Urinary bladder (tissue), 3 donors: ENCODE measurements at regions not wholly inside any gene's neighbourhood (a gene's known extent, or its start where the extent isn't known, plus 50 kb on each side); places are given as distances from the start of the nearest gene placed in this dataset.
"Not testable (repeated sequence)": the region's sequence is repeated elsewhere in the genome, so short reads cannot be mapped to it uniquely, and the experiment has no call there.

Experiments
- DNase-seq: peaks from one replicate; pipeline ENCODE4 v3.0.0-alpha.2; 2015; ENCODE audit errors: extremely low spot score
- H3K27ac ChIP-seq: one replicate; pipeline ENCODE4 v1.5.1; 2013; ENCODE audit warnings: low read depth, mild to moderate bottlenecking, moderate library complexity
- H3K36me3 ChIP-seq: one replicate; pipeline ENCODE4 v1.6.1; 2013; ENCODE audit warnings: mild to moderate bottlenecking, moderate library complexity; ENCODE audit not compliant: insufficient read depth
- H3K4me1 ChIP-seq: one replicate; pipeline ENCODE4 v1.6.1; 2013; ENCODE audit warnings: mild to moderate bottlenecking, moderate library complexity; ENCODE audit not compliant: insufficient read depth
- H3K4me3 ChIP-seq: one replicate; pipeline ENCODE4 v1.5.1; 2013; ENCODE audit warnings: low read depth, low read length
- WGBS: extraction: QIAGEN DNeasy Blood & Tissue Kit; methylation state at CpG from one replicate; pipeline ENCODE4 v1.1.7; 2013; 5-methylcytosine and 5-hydroxymethylcytosine counted together
- donor health status: healthy with polysubstance abuse.
- donor health status: healthy.

GRCh38 chrX:23505531-23506303 is 161.6 kb upstream of the PRDX4 start:
- no peaks in the 10 kb centered on the region for H3K36me3 ChIP-seq
- H3K27ac ChIP-seq: no peak overlapping the region
- H3K4me1 ChIP-seq: peaks cover 1% of the 10 kb centered on the region
- H3K4me3 ChIP-seq: no peak overlapping the region
- DNase-seq: no peak
- 78% methylated on average over 6 of the region's 6 CpGs for WGBS

DNA sequence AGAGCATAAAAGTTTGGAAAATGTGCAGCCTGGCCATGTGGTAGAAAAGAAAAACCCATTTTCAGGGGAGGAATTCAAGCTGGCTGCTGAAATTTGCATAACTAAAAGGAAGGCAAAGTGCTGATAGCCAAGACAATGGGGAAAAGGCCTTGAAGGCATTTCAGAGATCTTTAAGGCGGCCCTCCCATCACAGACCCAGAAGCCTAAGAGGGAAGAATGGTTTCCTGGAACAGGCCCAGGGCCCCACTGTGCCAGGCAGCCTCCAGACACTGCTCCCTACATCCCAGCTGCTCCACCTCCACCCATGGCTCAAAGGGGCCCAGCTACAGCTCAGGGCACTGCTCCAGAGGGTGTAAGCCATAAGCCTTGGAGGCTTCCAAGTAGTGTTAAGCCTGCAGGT is 158.0 kb upstream of the PRDX4 start:
- 95% methylated on average over 1 of the region's 1 CpG for WGBS
- Histone ChIP-seq H3K27ac (no peak overlapping the region), H3K36me3 (no peaks in the 10 kb centered on the region), H3K4me1 (peaks cover 1% of the 10 kb centered on the region), H3K4me3 (no peak overlapping the region)
- DNase-seq: no peak

GRCh38 chrX:23511793-23512192 is 155.5 kb upstream of the PRDX4 start:
- WGBS: 44% methylated on average over 2 of the region's 2 CpGs
- Histone ChIP-seq H3K4me1 (no peaks in the 10 kb centered on the region), H3K4me3 (no peak overlapping the region), H3K27ac (no peak overlapping the region), H3K36me3 (no peaks in the 10 kb centered on the region)
- no peak for DNase-seq

GRCh38 chrX:23513121-23513520 is 154.2 kb upstream of the PRDX4 start:
- no peak overlapping the region for H3K27ac ChIP-seq
- H3K4me3 ChIP-seq: no peak overlapping the region
- no peaks in the 10 kb centered on the region for H3K36me3 ChIP-seq
- 39% methylated on average over 2 of the region's 2 CpGs for WGBS
- no peaks in the 10 kb centered on the region for H3K4me1 ChIP-seq
- no peak for DNase-seq

DNA sequence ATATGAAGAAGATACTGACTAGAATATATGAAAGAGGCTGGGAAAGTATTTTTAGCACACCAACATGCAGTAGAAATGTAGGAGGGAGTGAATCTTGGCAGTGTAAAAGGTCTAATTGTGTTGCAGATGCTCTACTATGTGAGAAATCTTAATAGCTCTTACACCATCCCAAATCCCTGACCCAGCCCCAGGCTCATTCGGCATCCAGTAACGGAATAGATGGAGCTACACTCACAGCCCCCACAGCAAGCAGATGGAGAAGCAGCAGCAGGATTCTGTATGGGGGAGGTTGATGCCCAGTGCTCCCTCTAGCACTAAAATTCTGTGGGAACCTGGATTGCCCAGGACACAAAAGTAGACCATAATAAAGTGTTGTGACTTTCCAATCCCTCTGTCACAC is 153.2 kb upstream of the PRDX4 start:
- no peak overlapping the region for H3K4me3 ChIP-seq
- WGBS: 89% methylated on average over 2 of the region's 2 CpGs
- no peaks in the 10 kb centered on the region for H3K4me1 ChIP-seq
- no peak overlapping the region for H3K27ac ChIP-seq
- no peak for DNase-seq
- no peaks in the 10 kb centered on the region for H3K36me3 ChIP-seq

GRCh38 chrX:23515028-23515427 is 152.3 kb upstream of the PRDX4 start:
- H3K36me3 ChIP-seq: no peaks in the 10 kb centered on the region
- H3K4me3 ChIP-seq: no peak overlapping the region
- DNase-seq: no peak
- H3K4me1 ChIP-seq: no peaks in the 10 kb centered on the region
- 71% methylated on average over 2 of the region's 2 CpGs for WGBS
- no peak overlapping the region for H3K27ac ChIP-seq

GRCh38 chrX:23523026-23523657 is 144.2 kb upstream of the PRDX4 start:
- H3K4me3 ChIP-seq, H3K27ac ChIP-seq, DNase-seq, H3K4me1 ChIP-seq, H3K36me3 ChIP-seq: not testable (repeated sequence)
- 94% methylated on average over 37 of the region's 37 CpGs for WGBS

- WGBS: 75% methylated on average over 5 of the region's 5 CpGs
- Histone ChIP-seq H3K27ac (no peak overlapping the region), H3K36me3 (no peaks in the 10 kb centered on the region), H3K4me3 (no peak overlapping the region), H3K4me1 (no peaks in the 10 kb centered on the region)
- no peak for DNase-seq
Measured at GRCh38 chrX:23524467-23524866, 142.8 kb upstream of the PRDX4 start.

DNA sequence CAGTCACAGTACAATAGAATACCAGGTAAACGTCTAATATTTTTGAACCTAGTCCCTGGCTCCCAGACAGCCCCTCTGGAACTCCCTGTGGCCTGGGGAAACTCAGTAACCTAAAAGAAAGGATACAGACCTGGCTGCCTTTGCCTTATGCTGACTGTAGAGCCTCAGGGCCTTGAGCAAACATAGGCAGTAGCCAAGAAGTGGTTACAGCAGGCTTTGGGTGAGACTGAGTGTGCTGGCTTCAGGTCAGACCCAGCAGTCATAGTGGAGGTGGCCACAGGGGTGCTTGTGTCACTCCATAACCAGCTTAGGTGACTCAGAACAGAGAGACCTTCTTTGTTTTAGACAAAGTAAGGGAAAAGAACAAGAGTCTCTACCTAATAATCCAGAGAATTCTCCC is 141.8 kb upstream of the PRDX4 start:
- no peak for DNase-seq
- H3K4me3 ChIP-seq: no peak overlapping the region
- no peak overlapping the region for H3K27ac ChIP-seq
- H3K36me3 ChIP-seq: no peaks in the 10 kb centered on the region
- 87% methylated on average over 1 of the region's 1 CpG for WGBS
- no peaks in the 10 kb centered on the region for H3K4me1 ChIP-seq

DNA sequence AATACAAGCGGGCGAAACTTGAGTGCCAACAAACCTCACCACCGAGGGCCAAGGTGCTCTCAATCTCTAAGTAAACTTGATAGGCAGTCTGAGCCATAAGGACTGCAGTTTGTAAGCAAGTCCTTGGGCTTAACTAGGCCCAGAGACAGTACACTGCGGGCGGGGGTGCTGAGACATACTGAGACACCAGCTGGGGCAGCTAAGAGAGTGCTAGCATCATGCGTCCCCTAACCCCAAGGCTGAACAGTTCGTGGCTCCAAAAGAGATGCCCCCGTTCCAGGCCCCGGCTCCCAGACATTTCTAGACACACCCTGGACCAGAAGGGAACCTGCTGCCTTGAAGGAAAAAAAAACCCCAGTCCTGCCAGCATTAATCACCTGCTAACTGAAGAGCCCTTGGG is 126.8 kb upstream of the PRDX4 start:
- H3K4me3 ChIP-seq: no peak overlapping the region
- H3K27ac ChIP-seq: no peak overlapping the region
- H3K36me3 ChIP-seq: no peaks in the 10 kb centered on the region
- WGBS: 96% methylated on average over 9 of the region's 9 CpGs
- no peak for DNase-seq
- H3K4me1 ChIP-seq: no peaks in the 10 kb centered on the region

DNA sequence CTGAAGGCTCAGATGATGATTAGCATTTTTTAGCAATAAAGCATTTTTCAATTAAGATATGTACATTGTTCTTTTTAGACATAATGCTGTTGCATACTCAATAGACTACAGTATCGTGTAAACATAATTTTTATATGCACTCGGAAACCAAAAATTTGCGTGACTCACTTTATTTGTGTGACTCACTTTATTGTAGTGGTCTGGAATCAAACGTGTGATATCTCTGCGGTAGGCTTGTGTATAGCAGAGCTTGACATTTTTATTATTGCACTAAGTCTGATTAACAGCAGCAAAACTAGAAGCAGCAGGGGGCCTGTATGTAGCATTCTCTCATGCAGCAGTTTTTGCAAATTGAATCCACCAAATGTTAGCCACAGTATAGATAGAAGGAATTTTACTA is 119.1 kb upstream of the PRDX4 start:
- H3K4me3 ChIP-seq: no peak overlapping the region
- no peak for DNase-seq
- 25% methylated on average over 5 of the region's 5 CpGs for WGBS

GRCh38 chrX:23552303-23552702 is 115.0 kb upstream of the PRDX4 start:
- Histone ChIP-seq H3K4me3 (no peak overlapping the region), H3K36me3 (no peaks in the 10 kb centered on the region), H3K27ac (no peak overlapping the region), H3K4me1 (no peaks in the 10 kb centered on the region)
- DNase-seq: no peak

More for the DNA sequence above, 119.1 kb upstream of the PRDX4 start:
- Histone ChIP-seq H3K27ac (no peak overlapping the region), H3K4me1 (no peaks in the 10 kb centered on the region), H3K36me3 (no peaks in the 10 kb centered on the region)

DNA sequence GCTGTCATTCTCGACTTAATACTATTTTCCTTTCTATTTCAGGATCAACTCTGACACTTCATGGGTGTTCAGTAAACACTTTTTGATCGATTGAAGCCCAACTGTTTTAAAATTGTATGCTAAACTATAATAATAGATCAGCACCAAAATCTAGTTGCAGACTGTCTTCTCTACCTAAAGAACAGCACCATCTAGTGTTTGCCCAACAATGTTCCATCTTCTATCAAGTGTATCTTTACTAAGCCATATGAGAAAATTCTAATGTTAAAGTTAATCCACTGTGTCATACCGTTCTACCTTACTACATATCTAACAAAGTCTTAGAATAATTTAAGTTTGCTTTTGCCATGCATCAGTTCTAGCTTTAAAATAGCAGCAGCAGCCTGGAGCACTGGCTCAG is 113.0 kb upstream of the PRDX4 start:
- 9% methylated on average over 3 of the region's 3 CpGs for WGBS
- no peaks in the 10 kb centered on the region for H3K36me3 ChIP-seq
- DNase-seq: no peak
- H3K4me1 ChIP-seq: no peaks in the 10 kb centered on the region
- no peak overlapping the region for H3K4me3 ChIP-seq
- H3K27ac ChIP-seq: no peak overlapping the region

- 81% methylated on average over 5 of the region's 5 CpGs for WGBS
- Histone ChIP-seq H3K27ac (no peak overlapping the region), H3K36me3 (no peaks in the 10 kb centered on the region), H3K4me1 (no peaks in the 10 kb centered on the region), H3K4me3 (no peak overlapping the region)
- no peak for DNase-seq
Measured at GRCh38 chrX:23557070-23557469, 110.2 kb upstream of the PRDX4 start.
